GM12865 (cell line): ENCODE measurements at regions not wholly inside any gene's neighbourhood (a gene's known extent, or its start where the extent isn't known, plus 50 kb on each side); places are given as distances from the start of the nearest gene placed in this dataset.

Source experiments
- DNase-seq: peaks from one replicate; pipeline ENCODE4 v3.0.0; 2010; ENCODE audit warnings: low read depth
- H3K4me3 ChIP-seq: 2 replicates; pipeline ENCODE4 v1.5.1; 2011; ENCODE audit warnings: mild to moderate bottlenecking, low read depth, low read length, control low read depth
- CTCF ChIP-seq: IDR thresholded peaks from 2 replicates; pipeline ENCODE4 v1.5.1; 2011; ENCODE audit warnings: low read length, control low read depth, low read depth, inconsistent platforms; ENCODE audit not compliant: insufficient read depth; ENCODE audit errors: missing control alignments

- H3K4me3 ChIP-seq = no peak overlapping the region
- TF ChIP-seq CTCF = no peak
- DNase-seq = no peak
These were observed 198.3 kb downstream of the AUH start for GRCh38 chr9:91163444-91163772.

GRCh38 chr9:91163773-91164471 lies 197.8 kb downstream of the AUH start:
- no peak for DNase-seq
- no peak overlapping the region for H3K4me3 ChIP-seq
- TF ChIP-seq CTCF = no peak
